Brain microvascular endothelial cell (primary cell): ENCODE measurements at regions not wholly inside any gene's neighbourhood (a gene's known extent, or its start where the extent isn't known, plus 50 kb on each side); places are given as distances from the start of the nearest gene placed in this dataset.
"Not testable (repeated sequence)": the region's sequence is repeated elsewhere in the genome, so short reads cannot be mapped to it uniquely, and the experiment has no call there.

ENCODE experiments used
- DNase-seq: peaks from one replicate; pipeline ENCODE4 v3.0.0-alpha.2; 2020
- H3K27ac ChIP-seq: fragments of 250-450 bp; sonication (Bioruptor Pico); 2 replicates; pipeline ENCODE4 v1.5.1; 2020; ENCODE audit warnings: mild to moderate bottlenecking, moderate library complexity
- H3K27me3 ChIP-seq: fragments of 250-450 bp; sonication (Bioruptor Pico); replicated peaks from 2 replicates; pipeline ENCODE4 v1.5.1; 2020; ENCODE audit warnings: mild to moderate bottlenecking
- H3K36me3 ChIP-seq: fragments of 250-450 bp; sonication (Bioruptor Pico); replicated peaks from 2 replicates; pipeline ENCODE4 v1.5.1; 2020; ENCODE audit warnings: mild to moderate bottlenecking
- H3K4me3 ChIP-seq: 2 replicates; pipeline ENCODE4 v1.5.1; 2011; ENCODE audit warnings: low read depth, mild to moderate bottlenecking, control low read depth, low read length, moderate library complexity
- CTCF ChIP-seq: IDR thresholded peaks from 2 replicates; pipeline ENCODE4 v1.5.1; 2011; ENCODE audit warnings: low read depth, mild to moderate bottlenecking, moderate library complexity, low read length, control low read depth, inconsistent platforms; ENCODE audit errors: missing control alignments
- in situ Hi-C: cut with HindIII; loops from 2 replicates; pipeline ENCODE4 v1.10.0; 2017; ENCODE audit warnings: low sequenced_read_pairs, low pct_ligation_motif_present

- DNase-seq: no peak
- Histone ChIP-seq H3K4me3 (no peak overlapping the region), H3K27ac (no peak overlapping the region), H3K36me3 (no peaks in the 10 kb centered on the region), H3K27me3 (no peaks in the 10 kb centered on the region)
- in situ Hi-C loops: no loop called here
- TF ChIP-seq CTCF: no peak
Observed at GRCh38 chr20:56776345-56776744, 147.2 kb downstream of the TFAP2C start.

DNA sequence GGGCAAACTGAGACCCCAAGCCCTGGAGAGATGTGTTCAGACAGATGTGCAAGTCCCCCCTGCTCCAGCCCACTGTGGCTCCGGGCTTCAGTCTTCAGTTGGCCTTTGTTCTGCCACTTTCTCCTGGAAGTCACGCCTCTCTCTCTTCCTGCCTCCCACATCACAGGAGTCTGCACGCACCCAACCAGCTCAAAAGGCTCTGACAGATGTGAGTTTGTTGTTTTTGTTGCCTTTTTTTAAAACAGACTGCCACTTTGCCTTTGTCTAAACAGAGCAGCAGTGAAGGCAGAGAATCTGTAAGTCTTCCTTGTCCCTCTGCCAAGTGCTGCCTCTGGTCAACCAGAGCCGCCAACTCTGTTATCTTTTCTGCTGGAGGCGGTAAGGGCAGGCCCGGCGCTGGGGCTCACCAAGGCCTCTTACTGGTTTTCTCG, 149.7 kb downstream of the TFAP2C start:
- no peak for TF ChIP-seq CTCF
- in situ Hi-C loops: no loop called here
- DNase-seq: peak; percentile 34
- H3K4me3 ChIP-seq: no peak overlapping the region
- no peak overlapping the region for H3K27ac ChIP-seq
- no peaks in the 10 kb centered on the region for H3K36me3 ChIP-seq
- H3K27me3 ChIP-seq: no peaks in the 10 kb centered on the region

DNA sequence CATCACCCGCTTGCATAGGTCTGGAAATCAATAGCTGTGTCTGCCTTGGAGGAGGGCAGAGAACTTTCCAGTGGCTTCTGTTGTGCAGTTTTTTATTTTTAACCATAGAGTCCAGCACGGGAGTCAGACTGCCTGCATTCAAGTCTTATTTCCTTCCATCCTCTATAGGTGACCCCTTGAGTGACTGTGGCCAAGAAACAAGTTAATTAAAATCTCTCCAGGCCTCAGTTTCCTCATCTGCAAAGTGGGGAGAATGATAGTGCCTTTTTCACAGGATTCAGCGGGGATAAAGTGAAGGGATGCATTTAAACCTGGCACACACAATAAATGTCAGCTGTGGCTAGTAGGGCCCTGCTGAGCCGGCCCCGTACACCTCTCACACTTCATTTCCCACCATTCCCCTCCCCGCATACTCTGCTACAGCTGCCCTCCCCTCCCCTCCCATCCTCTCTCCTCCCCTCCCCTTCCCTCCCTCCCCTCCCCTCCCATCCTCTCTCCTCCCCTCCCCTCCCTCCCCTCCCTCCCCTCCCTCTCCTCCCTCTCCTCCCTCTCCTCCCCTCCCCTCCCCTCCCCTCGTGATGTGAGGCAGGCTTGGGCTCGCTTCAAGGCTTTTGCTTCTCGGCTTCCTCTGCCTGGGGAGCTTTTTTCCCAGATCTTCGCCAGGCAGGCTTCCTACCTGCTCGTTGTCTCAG, 150.5 kb downstream of the TFAP2C start:
- in situ Hi-C loops: no loop called here
- no peaks in the 10 kb centered on the region for H3K36me3 ChIP-seq
- no peak overlapping the region for H3K4me3 ChIP-seq
- H3K27ac ChIP-seq: no peak overlapping the region
- TF ChIP-seq CTCF: no peak
- no peaks in the 10 kb centered on the region for H3K27me3 ChIP-seq
- no peak for DNase-seq

DNA sequence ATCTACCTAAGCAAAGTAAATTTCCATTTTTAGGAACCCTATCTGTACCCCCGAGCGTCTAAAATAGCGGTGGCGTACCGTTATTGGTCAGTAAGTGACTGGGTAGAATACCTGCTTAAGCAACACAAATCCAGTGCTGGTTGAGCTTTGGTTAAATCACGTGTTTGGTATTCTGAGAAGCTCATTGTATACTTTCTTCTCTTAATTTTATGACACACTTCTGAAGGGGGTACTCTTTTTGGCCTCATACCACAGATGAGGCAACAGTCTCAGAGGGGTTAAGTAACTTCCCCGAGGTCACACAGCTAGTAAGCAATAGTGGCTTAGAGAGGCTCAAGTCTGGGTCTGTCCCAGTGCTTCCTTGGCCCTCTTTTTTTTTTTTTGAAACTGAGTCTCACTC, 151.2 kb downstream of the TFAP2C start:
- Histone ChIP-seq H3K36me3 (no peaks in the 10 kb centered on the region), H3K4me3 (no peak overlapping the region), H3K27ac (no peak overlapping the region), H3K27me3 (no peaks in the 10 kb centered on the region)
- TF ChIP-seq CTCF: no peak
- in situ Hi-C loops: no loop called here
- DNase-seq: no peak

DNA sequence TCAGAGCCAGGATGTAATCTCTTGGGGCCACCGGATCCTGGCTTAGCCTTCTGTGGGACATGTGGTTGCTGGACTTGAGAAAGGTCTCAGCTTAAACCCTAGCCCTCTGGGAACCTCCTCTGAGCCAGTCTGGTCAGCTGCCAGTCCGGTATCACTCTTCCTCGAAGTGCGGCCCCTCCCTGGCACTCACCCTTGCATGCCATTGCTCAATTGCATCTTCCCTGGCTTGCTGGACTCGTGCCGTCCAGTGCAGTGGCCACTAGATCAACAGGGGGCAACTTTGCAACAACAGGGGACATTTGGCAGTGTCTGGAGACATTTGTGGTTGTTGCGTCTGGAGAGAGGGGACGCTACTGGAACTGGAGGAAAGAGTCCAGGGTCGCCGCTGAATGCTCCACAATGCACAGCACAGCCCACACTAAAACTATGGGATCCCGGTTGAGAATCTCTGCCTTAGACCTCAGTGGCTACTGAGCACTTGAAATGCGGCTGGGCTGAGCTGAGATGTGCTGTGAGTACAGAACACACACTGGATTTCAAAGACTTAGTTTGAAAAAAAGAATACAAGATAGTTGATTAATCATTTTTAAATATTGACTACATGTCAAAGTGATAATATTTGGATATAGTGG, 152.1 kb downstream of the TFAP2C start:
- in situ Hi-C loops: no loop called here
- H3K36me3 ChIP-seq: no peaks in the 10 kb centered on the region
- no peak overlapping the region for H3K27ac ChIP-seq
- no peak overlapping the region for H3K4me3 ChIP-seq
- no peaks in the 10 kb centered on the region for H3K27me3 ChIP-seq
- TF ChIP-seq CTCF: no peak
- no peak for DNase-seq

DNA sequence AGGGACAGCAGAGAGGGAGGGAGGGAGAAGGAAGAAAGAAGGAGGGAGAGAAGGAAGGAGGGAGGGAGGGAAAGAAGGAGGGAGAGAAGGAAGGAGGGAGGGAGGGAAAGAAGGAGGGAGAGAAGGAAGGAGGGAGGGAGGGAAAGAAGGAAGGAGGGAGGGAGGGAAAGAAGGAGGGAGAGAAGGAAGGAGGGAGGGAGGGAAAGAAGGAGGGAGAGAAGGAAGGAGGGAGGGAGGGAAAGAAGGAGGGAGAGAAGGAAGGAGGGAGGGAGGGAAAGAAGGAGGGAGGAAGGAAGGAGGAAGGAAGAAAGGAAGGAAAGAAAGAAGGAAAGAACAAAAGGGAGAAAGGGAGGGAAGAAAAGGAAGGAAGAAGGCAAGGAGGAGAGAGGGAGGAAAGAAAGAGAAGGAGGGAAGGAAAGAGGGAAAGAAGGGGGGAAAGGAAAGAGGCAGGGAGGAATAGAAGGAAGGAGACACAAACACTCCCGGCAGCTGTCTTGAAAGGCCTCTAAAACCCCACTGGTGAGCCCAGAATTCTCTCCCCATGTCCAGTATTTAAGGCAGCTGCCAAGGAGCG, 153.0 kb downstream of the TFAP2C start:
- H3K27me3 ChIP-seq, H3K4me3 ChIP-seq, H3K27ac ChIP-seq, H3K36me3 ChIP-seq, in situ Hi-C loops, DNase-seq: not testable (repeated sequence)

- H3K36me3 ChIP-seq, in situ Hi-C loops, DNase-seq, H3K27me3 ChIP-seq, H3K27ac ChIP-seq, H3K4me3 ChIP-seq: not testable (repeated sequence)
Observed at GRCh38 chr20:56782814-56783213, 153.7 kb downstream of the TFAP2C start.
